IPS DF 4.7 (cell line): ENCODE measurements at regions not wholly inside any gene's neighbourhood (a gene's known extent, or its start where the extent isn't known, plus 50 kb on each side); places are given as distances from the start of the nearest gene placed in this dataset.
"Not testable (repeated sequence)": the region's sequence is repeated elsewhere in the genome, so short reads cannot be mapped to it uniquely, and the experiment has no call there.

Experiments used
- DNase-seq: peaks from one replicate; pipeline ENCODE4 v3.0.0-alpha.2; 2013; ENCODE audit warnings: low spot score; ENCODE audit errors: extremely low read depth

DNA sequence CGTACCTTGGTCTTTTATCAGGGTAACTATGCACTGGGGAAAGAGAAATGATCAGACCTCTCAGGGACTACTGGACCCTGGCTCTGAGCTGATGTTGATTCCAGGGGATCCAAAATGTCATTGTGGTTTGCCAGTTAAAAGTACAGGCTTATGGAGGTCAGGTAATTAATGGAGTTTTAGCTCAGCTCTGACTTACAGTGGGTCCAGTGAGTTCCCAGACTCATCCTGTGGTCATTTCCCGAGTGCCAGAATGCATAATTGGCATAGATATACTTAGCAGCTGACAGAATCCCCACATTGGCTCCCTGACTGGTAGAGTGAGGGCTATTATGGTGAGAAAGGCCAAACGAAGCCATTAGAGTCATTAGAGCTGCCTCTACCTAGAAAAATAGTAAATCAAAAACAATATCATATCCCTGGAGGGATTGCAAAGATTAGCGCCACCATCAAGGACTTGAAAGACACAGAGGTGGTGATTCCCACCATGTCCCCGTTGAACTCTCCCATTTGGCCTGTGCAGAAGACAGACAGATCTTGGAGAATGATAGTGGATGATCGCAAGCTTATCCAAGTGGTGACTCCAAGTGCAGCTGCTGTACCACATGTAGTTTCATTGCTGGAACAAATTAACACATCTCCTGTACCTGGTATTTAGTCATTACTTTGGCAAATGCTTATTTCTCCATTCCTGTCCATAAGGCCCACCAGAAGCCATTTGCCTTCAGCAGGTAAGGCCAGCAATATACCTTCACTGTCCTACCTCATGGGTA, 152.4 kb downstream of the THBS2 start:
- no peak for DNase-seq

DNA sequence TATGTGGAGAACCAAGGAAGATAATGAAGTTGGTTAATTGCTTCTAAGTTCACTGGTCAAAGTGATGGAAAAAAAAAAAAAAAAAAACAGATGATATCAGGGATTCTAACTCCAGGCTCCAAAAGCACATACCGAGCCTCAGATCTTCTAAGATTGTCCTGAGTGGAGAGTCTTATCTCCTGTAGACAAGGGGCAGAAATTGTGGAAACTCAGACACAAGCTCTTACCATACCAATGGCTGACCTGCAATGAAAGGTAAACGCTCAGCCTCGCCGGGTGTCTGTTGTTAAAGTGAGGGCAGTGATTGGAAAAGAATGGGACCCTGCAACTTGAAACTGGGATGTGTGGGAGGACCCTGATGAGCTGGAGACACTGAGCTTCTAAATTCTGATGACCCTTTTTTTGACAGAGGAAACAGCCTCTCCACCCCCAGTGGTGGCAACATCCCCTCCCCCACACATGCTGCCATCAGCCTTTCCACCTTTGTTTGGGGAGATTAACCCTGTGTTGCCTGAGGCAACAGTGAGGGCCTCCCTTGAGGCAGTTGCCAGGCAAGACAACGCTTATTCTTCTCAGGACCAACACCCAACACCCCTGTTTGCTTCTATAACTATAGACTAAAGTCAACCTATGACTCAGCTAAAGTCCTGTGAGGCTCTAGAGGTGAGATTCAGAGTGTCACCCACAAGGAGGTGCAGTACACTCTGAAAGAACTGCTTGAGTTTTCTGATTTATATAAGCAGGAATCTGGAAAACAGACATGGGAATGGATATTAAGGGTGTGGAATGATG, 154.0 kb downstream of the THBS2 start:
- DNase-seq: no peak

DNA sequence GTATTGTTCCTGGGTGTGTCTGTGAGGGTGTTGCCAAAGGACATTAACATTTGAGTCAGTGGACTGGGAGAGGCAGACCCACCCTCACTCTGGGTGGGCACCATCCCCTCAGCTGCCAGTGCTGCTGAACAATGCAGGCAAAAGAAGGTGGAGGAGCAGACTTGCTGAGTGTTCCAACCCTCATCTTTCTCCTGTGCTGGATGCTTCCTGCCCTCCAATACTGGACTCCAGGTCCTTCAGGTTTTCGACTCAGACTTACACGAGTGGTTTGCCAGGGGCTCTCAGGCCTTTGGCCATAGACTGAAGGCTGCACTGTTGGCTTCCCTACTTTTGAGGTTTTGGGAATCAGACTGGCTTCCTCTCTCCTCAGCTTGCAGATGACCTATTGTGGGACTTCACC, 155.0 kb downstream of the THBS2 start:
- not testable (repeated sequence) for DNase-seq

GRCh38 chr6:169098116-169098515, 155.5 kb downstream of the THBS2 start:
- DNase-seq: no peak

DNA sequence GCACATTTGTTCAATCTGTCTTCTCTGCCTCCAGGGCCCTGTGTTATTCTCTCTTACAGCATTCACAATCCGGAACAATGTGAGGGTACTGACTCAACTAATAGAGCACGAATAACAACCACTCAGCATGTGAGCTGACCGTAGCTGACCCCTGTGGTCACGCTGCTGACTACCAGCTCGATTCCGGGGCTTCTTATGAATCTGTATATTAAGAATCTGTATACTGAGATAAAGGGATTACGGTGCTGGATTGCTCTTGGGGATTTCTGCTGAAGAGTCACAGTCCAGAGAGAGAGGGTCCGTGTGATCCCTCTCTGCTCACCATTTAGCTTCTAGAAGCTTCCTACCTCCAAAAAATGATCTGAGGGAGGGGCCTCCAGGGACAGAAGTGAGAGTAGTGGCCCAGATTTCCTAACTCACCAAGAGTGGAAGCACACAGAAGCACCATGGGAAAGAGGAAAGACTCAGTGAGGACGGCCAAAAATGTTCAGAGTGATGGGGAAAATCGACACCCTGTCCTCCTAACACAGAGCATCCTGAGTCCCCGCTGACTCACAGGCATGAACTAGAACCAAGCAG, 156.2 kb downstream of the THBS2 start:
- DNase-seq: no peak

DNA sequence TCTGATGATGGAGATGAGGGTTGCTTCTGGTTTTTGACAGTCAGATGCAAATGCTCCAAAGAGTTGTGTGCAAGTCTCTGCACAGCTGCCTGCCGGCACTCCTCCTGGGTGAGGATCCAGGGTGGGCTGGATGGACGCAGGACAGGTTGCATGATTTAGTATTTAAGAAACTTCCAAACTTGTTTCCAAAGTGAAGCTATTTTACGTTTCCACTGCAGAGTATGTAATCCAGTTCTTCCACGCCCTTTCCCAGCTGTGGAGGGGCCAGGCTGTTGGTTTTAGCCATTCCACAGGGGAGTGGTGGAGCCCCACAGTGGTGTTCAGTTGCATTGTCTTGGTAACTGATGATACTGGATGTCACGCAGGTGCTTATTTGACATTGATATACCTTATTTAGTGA, 157.3 kb downstream of the THBS2 start:
- DNase-seq: no peak

DNA sequence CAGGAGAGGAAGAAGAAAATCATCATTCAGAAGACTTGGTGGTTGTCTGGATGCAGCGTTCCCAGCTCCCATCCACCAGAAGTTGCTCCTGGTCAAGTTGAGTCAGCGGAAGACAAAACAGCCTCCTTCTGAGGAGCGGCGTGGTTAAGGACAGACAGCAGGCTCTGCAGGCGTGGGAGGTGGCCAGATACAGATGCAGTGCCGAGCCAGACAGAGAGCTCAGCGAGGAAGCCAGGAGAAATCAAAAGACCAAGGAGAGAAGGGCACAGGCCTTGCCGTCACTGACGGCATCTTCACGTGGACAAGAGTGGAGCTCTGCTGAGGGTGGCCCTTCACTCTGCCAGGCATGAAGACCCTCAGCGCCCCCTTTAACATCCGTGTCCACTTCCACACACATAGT, 158.5 kb downstream of the THBS2 start:
- DNase-seq: no peak

GRCh38 chr6:169094552-169094950, 159.1 kb downstream of the THBS2 start:
- no peak for DNase-seq

DNA sequence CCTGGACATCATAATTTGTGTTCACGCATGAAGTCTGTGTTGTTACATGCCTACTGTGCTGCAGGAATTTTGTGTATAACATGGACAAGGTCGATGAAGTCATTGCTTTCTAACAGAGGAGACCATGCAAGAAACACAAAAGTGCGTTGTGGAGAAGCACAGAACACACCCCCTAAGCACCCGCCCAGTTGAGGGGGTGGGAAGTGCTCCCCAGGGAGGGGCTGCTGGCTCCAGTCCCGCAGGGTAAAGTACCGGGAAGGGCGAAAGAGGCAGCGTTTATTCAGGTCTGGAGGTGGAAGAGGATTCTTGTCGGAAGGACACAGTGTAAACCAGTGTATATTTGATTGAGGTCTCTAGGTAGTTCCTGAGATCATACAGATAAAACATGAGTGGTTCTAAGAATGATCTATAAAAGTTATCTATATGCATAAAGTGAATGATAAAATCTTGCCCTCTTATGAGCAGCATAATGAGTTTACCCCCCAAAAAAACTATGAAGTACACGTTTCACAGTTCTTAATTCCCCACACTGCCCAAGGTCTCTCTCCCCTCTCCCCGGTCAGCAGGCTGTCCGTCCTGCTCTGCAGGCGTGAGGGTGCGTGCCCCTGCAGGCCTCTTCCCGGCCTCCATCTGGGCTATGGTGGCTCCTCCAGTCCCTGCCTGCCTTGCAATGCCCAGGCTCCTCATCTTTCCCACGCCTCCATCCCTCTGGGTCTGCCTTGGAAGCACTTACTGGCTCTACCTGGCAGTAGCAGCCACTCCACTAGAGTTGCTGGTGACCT, 159.7 kb downstream of the THBS2 start:
- DNase-seq: no peak

- no peak for DNase-seq
These were observed 160.5 kb downstream of the THBS2 start for GRCh38 chr6:169093066-169093723.

DNA sequence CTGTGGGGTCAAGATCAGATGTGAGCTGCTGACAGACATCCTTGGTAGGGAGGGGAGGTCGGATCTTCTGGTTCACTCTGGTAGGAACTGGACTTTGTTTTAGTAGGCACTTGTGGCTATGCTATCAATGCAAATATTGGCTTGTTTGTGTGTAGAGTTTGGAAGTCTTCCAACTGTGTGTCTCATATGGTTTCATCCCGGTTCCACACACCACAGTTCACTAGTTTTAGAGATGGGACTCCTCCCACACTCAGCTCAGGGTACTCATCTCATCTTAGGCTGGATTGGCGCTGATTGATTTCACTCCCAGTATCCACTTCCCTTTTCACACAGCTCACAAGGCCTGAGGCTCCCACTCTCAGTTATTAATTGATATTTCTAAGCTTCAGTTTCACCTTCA, 161.3 kb downstream of the THBS2 start:
- no peak for DNase-seq

GRCh38 chr6:169090514-169091127, 163.0 kb downstream of the THBS2 start:
- DNase-seq: not testable (repeated sequence)

DNA sequence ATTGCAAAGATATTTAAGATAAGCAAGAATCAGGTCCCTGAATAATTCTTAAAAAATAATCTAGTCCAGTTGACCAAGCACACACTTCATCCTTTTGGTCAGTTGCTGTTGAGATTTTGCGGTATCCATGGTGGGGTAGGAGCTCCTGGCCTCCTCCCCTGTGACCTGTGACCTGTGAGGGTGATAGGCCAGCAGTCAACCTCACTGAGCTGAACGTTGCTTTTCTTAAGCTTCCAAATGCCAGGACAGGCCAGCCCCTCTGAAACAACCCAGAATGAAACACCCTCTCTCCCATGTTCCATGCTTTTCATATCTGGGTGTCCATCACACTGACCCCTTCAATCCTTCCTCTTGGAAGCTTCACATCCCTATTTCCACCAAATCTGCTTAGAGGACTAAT, 164.9 kb downstream of the THBS2 start:
- DNase-seq: no peak

DNA sequence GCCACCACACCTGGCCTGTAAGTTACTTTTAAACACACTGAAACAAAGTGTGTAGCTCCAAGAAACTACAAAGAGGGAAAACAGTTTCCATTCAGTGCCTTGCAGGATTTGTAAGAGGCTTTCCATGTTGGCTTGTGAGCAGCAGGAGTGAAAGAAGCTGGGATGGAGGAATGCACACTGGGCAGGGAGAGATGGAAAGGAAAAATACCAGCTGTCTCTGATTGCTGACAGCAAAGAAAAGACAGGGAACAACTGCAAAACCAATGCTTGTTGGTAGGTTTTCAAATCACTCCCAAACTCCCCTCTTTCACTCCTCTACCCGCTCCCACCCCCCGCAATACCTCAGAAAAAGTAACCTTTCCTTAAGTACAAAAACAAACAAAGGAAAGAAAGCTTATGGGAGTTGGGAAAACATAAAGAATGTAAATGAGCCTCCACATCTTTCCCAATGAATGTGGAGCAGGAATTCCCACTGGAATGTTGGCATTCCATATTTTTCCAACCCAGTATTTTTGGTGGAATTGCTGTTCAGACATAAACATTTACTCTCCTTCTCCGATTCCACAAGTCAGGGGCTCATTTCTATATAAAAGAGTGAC, 166.1 kb downstream of the THBS2 start:
- no peak for DNase-seq

DNA sequence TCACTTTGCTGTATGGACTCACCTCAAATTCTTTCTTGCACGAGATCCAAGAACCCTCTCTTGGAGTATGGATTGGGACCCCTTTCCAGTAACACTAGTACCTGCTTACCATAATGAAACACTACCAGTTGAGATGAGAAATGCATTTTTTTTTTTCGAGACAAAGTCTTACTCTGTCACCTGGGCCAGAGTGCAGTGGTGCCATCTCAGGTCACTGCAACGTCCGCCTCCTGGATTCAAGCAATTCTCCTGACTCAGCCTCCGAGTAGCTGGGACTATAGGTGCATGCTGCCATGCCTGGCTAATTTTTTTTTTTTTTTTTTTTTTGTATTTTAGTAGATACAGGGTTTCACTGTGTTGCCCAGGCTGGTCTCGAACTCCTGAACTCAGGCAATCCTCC, 167.0 kb downstream of the THBS2 start:
- not testable (repeated sequence) for DNase-seq

- DNase-seq: no peak
These were observed 167.6 kb downstream of the THBS2 start for GRCh38 chr6:169086020-169086419.

GRCh38 chr6:169085466-169085865, 168.2 kb downstream of the THBS2 start:
- no peak for DNase-seq

DNA sequence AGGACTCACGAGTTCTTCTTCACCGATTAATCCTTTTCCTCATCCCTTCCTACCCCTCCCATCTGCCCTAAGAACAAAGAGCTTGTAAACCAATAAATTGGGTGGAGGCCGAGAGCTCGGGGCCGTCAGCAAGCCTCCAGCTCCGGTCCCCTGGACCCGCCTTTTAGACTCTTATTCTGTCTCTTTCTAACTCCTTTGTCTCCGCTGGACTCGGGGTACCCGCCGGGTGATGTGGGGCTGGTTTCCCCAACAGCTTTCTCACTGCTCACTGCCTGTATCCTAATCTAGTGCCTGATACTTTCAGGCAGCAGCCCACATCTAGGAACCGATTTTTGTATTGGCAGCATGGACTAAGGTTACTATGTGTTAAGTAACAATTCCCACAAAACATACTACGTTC, 169.1 kb downstream of the THBS2 start:
- not testable (repeated sequence) for DNase-seq

GRCh38 chr6:169084067-169084466, 169.6 kb downstream of the THBS2 start:
- DNase-seq: no peak

DNA sequence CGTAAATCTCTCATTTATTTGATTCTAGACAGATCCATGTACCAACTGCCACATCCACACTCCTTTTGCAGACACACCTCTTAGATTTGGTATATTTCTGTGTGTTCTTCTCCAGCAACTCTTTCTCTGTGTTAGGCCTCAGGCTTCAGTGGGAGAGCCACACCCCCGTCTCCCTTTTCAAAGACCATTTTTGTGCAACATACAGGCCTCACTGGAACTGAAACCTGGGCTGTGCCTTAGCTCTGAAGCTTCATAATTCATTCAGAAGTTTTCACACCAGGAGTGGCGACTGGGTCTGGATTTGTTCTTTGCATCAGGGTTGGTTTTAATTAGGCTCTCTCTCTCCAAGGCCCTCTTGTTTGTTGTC, 170.2 kb downstream of the THBS2 start:
- no peak for DNase-seq
